ENCODE measurements at regions not wholly inside any gene's neighbourhood (a gene's known extent, or its start where the extent isn't known, plus 50 kb on each side); places are given as distances from the start of the nearest gene placed in this dataset.

GRCh38 chr10:57457972-57458512, 809.7 kb downstream of the IPMK start:
- no peaks in the 10 kb centered on the region for H3K27me3 ChIP-seq (ENCODE audit: low read depth, low read length)
- no peak overlapping the region for H3K27ac ChIP-seq (ENCODE audit: low read length)
- no peaks in the 10 kb centered on the region for H3K79me2 ChIP-seq (ENCODE audit: low read length)
- H3K36me3 ChIP-seq (replicated peaks; ENCODE audit: low read depth, low read length) = no peaks in the 10 kb centered on the region
- H3K4me3 ChIP-seq (ENCODE audit: low read length) = no peak overlapping the region
- no peak overlapping the region for H3K9ac ChIP-seq (ENCODE audit: low read length)
- no peak overlapping the region for H2AFZ ChIP-seq (ENCODE audit: low read depth, low read length)
- no peak overlapping the region for H3K4me2 ChIP-seq (ENCODE audit: low read length)
- H3K9me3 ChIP-seq (ENCODE audit: insufficient read depth, low read length) = no peaks in the 10 kb centered on the region
- no peaks in the 10 kb centered on the region for H4K20me1 ChIP-seq (ENCODE audit: insufficient read depth, low read length)
- TF ChIP-seq, protein P1, sequence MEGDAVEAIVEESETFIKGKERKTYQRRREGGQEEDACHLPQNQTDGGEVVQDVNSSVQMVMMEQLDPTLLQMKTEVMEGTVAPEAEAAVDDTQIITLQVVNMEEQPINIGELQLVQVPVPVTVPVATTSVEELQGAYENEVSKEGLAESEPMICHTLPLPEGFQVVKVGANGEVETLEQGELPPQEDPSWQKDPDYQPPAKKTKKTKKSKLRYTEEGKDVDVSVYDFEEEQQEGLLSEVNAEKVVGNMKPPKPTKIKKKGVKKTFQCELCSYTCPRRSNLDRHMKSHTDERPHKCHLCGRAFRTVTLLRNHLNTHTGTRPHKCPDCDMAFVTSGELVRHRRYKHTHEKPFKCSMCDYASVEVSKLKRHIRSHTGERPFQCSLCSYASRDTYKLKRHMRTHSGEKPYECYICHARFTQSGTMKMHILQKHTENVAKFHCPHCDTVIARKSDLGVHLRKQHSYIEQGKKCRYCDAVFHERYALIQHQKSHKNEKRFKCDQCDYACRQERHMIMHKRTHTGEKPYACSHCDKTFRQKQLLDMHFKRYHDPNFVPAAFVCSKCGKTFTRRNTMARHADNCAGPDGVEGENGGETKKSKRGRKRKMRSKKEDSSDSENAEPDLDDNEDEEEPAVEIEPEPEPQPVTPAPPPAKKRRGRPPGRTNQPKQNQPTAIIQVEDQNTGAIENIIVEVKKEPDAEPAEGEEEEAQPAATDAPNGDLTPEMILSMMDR (IDR thresholded peaks at IDR 0.05; ENCODE audit: low read depth, low read length) = no peak
- no peak for TF ChIP-seq EZH2phosphoT487 (IDR thresholded peaks at IDR 0.05; ENCODE audit: low read depth)
- no peaks in the 10 kb centered on the region for H3K4me1 ChIP-seq (ENCODE audit: low read length)

DNA sequence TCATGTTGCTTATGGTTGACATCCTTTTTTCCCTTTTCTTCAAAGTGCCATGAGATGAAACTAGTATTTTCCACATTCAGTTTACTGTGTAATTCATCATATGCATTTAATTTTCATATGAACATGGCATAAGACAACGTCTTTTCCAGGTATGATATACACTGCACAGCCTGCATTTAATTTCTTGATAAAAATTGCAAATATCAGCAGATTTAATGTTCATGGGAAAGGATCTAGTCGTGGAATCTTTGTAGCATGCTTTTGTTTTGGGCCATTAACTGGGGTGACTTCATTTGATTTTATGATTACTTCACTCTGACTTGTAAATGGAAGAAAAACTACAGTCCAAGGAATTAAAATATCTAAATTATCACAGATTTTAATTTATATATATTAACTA, 837.3 kb downstream of the IPMK start:
- TF ChIP-seq, protein P1 (IDR thresholded peaks at IDR 0.05; ENCODE audit: low read depth, low read length) = no peak
- no peak for TF ChIP-seq EZH2phosphoT487 (IDR thresholded peaks at IDR 0.05; ENCODE audit: low read depth)
- H3K4me1 ChIP-seq (ENCODE audit: low read length) = no peaks in the 10 kb centered on the region
- H3K27ac ChIP-seq (ENCODE audit: low read length) = no peak overlapping the region
- H3K4me3 ChIP-seq (ENCODE audit: low read length) = no peak overlapping the region
- no peaks in the 10 kb centered on the region for H3K27me3 ChIP-seq (ENCODE audit: low read depth, low read length)
- H2AFZ ChIP-seq (ENCODE audit: low read depth, low read length) = no peak overlapping the region
- no peaks in the 10 kb centered on the region for H3K36me3 ChIP-seq (replicated peaks; ENCODE audit: low read depth, low read length)
- H3K9ac ChIP-seq (ENCODE audit: low read length) = no peak overlapping the region
- H3K79me2 ChIP-seq (ENCODE audit: low read length) = no peaks in the 10 kb centered on the region
- H4K20me1 ChIP-seq (ENCODE audit: insufficient read depth, low read length) = no peaks in the 10 kb centered on the region
- H3K4me2 ChIP-seq (ENCODE audit: low read length) = no peak overlapping the region
- no peaks in the 10 kb centered on the region for H3K9me3 ChIP-seq (ENCODE audit: insufficient read depth, low read length)

DNA sequence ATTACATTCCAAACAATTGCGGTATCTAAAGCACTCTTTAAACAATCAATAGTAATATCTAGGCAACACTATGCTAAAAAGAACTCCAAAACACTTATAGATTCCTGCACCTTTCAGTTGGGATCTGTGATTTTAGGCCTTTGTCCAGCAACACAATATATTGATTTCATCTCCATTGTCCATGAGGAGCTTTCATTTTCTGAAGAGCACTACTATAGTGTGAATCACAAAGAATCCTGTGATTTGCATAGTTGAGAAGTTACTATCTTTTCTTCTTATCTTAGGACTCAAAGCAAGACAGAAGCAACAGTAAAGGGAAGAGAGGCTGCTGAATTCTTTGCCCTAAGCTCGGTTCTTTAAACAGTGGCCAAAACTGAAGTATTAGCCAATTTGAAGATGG, 846.8 kb downstream of the IPMK start:
- no peak overlapping the region for H2AFZ ChIP-seq (ENCODE audit: low read depth, low read length)

GRCh38 chr10:57418476-57418875, 849.2 kb downstream of the IPMK start:
- Histone ChIP-seq H4K20me1 (ENCODE audit: insufficient read depth, low read length) (no peaks in the 10 kb centered on the region), H3K4me2 (ENCODE audit: low read length) (no peak overlapping the region), H3K79me2 (ENCODE audit: low read length) (no peaks in the 10 kb centered on the region), H3K27me3 (ENCODE audit: low read depth, low read length) (no peaks in the 10 kb centered on the region), H3K9ac (ENCODE audit: low read length) (no peak overlapping the region), H3K4me3 (ENCODE audit: low read length) (no peak overlapping the region), H3K36me3 (replicated peaks; ENCODE audit: low read depth, low read length) (no peaks in the 10 kb centered on the region), H3K4me1 (ENCODE audit: low read length) (no peaks in the 10 kb centered on the region), H2AFZ (ENCODE audit: low read depth, low read length) (no peak overlapping the region), H3K9me3 (ENCODE audit: insufficient read depth, low read length) (no peaks in the 10 kb centered on the region), H3K27ac (ENCODE audit: low read length) (no peak overlapping the region)
- TF ChIP-seq, protein P1 (IDR thresholded peaks at IDR 0.05; ENCODE audit: low read depth, low read length) = no peak
- TF ChIP-seq EZH2phosphoT487 (IDR thresholded peaks at IDR 0.05; ENCODE audit: low read depth) = no peak

More for the DNA sequence above, 846.8 kb downstream of the IPMK start:
- Histone ChIP-seq H3K36me3 (replicated peaks; ENCODE audit: low read depth, low read length) (no peaks in the 10 kb centered on the region), H3K9ac (ENCODE audit: low read length) (no peak overlapping the region), H3K4me1 (ENCODE audit: low read length) (no peaks in the 10 kb centered on the region), H3K4me3 (ENCODE audit: low read length) (no peak overlapping the region), H3K4me2 (ENCODE audit: low read length) (no peak overlapping the region), H3K79me2 (ENCODE audit: low read length) (no peaks in the 10 kb centered on the region), H3K27ac (ENCODE audit: low read length) (no peak overlapping the region), H3K27me3 (ENCODE audit: low read depth, low read length) (no peaks in the 10 kb centered on the region), H4K20me1 (ENCODE audit: insufficient read depth, low read length) (no peaks in the 10 kb centered on the region), H3K9me3 (ENCODE audit: insufficient read depth, low read length) (no peaks in the 10 kb centered on the region)
- TF ChIP-seq EZH2phosphoT487 (IDR thresholded peaks at IDR 0.05; ENCODE audit: low read depth) = no peak
- TF ChIP-seq, protein P1 (IDR thresholded peaks at IDR 0.05; ENCODE audit: low read depth, low read length) = no peak

Measured in OCI-LY3 (cell line).